ENCODE measurements at regions not wholly inside any gene's neighbourhood (a gene's known extent, or its start where the extent isn't known, plus 50 kb on each side); places are given as distances from the start of the nearest gene placed in this dataset.

GRCh38 chr3:134302674-134303073, 52.0 kb upstream of the RYK start:
- TF ChIP-seq CTCF (IDR thresholded peaks at IDR 0.05; ENCODE audit: insufficient read depth, low read depth, low read length) = no peak
- ChIA-PET CTCF (interaction anchor here (0.9 to 7.2 kb wide), 6 partner anchors 72 to 375 kb away, joined by 3 to 106 read pairs (median 5); no protein-coding TSS in a partner anchor), POLR2A (interaction anchor here (0.6 kb wide), 1 partner anchor 74 kb away, joined by 6 read pairs; no protein-coding TSS in a partner anchor)
- no peaks in the 10 kb centered on the region for H3K27me3 ChIP-seq (ENCODE audit: control insufficient read depth, insufficient read depth, low read length)
- H3K4me3 ChIP-seq (ENCODE audit: low read depth, low read length) = no peak overlapping the region
- no peaks in the 10 kb centered on the region for H3K36me3 ChIP-seq (ENCODE audit: control insufficient read depth, insufficient read depth, low read length)
- DNase-seq (ENCODE audit: low read depth) = no peak

GRCh38 chr3:134300520-134300919, 49.9 kb upstream of the RYK start:
- ChIA-PET POLR2A (no interaction called here), CTCF (interaction anchor here (0.7 to 7.2 kb wide), 7 partner anchors 17 to 372 kb away, joined by 3 to 106 read pairs (median 3); no protein-coding TSS in a partner anchor)
- DNase-seq (ENCODE audit: low read depth) = no peak

More at GRCh38 chr3:134300520-134300919, 49.9 kb upstream of the RYK start:
- Histone ChIP-seq H3K4me3 (ENCODE audit: low read depth, low read length) (no peak overlapping the region), H3K36me3 (ENCODE audit: control insufficient read depth, insufficient read depth, low read length) (no peaks in the 10 kb centered on the region), H3K27me3 (ENCODE audit: control insufficient read depth, insufficient read depth, low read length) (no peaks in the 10 kb centered on the region)
- 0 out of 2 replicates have a peak, but pooled peaks have one; percentile 14 for TF ChIP-seq CTCF (IDR thresholded peaks at IDR 0.05; ENCODE audit: insufficient read depth, low read depth, low read length)

All from BJ (cell line).